ENCODE measurements at regions not wholly inside any gene's neighbourhood (a gene's known extent, or its start where the extent isn't known, plus 50 kb on each side); places are given as distances from the start of the nearest gene placed in this dataset.
"Not testable (repeated sequence)": the region's sequence is repeated elsewhere in the genome, so short reads cannot be mapped to it uniquely, and the experiment has no call there.

- no peak overlapping the region for H3K4me3 ChIP-seq (ENCODE audit: low read depth, low read length)
- TF ChIP-seq CTCF (conservative IDR thresholded peaks at IDR 0.05; ENCODE audit: low read depth, low read length), result no peak
- no peak for DNase-seq (ENCODE audit: low read depth)
Measured at GRCh38 chr11:45409587-45409986, 123.4 kb upstream of the SYT13 start.

GRCh38 chr11:45407226-45407625 is 121.1 kb upstream of the SYT13 start:
- no peak for DNase-seq (ENCODE audit: low read depth)
- TF ChIP-seq CTCF (conservative IDR thresholded peaks at IDR 0.05; ENCODE audit: low read depth, low read length), result no peak
- H3K4me3 ChIP-seq (ENCODE audit: low read depth, low read length), result no peak overlapping the region

GRCh38 chr11:45405916-45406670 is 120.0 kb upstream of the SYT13 start:
- no peak for DNase-seq (ENCODE audit: low read depth)
- no peak overlapping the region for H3K4me3 ChIP-seq (ENCODE audit: low read depth, low read length)
- peak; percentile 52 for TF ChIP-seq CTCF (conservative IDR thresholded peaks at IDR 0.05; ENCODE audit: low read depth, low read length)

GRCh38 chr11:45403521-45403920 is 117.4 kb upstream of the SYT13 start:
- not testable (repeated sequence) for DNase-seq (ENCODE audit: low read depth); H3K4me3 ChIP-seq (ENCODE audit: low read depth, low read length)

GRCh38 chr11:45402049-45402630 is 116.0 kb upstream of the SYT13 start:
- no peak for DNase-seq (ENCODE audit: low read depth)
- no peak for TF ChIP-seq CTCF (conservative IDR thresholded peaks at IDR 0.05; ENCODE audit: low read depth, low read length)
- no peak overlapping the region for H3K4me3 ChIP-seq (ENCODE audit: low read depth, low read length)

- no peak overlapping the region for H3K4me3 ChIP-seq (ENCODE audit: low read depth, low read length)
- no peak for DNase-seq (ENCODE audit: low read depth)
- no peak for TF ChIP-seq CTCF (conservative IDR thresholded peaks at IDR 0.05; ENCODE audit: low read depth, low read length)
Measured at GRCh38 chr11:45400591-45400990, 114.5 kb upstream of the SYT13 start.

- no peak overlapping the region for H3K4me3 ChIP-seq (ENCODE audit: low read depth, low read length)
- TF ChIP-seq CTCF (conservative IDR thresholded peaks at IDR 0.05; ENCODE audit: low read depth, low read length), result no peak
Measured at GRCh38 chr11:45399166-45399565, 113.0 kb upstream of the SYT13 start.

More at GRCh38 chr11:45399166-45399565, 113.0 kb upstream of the SYT13 start:
- DNase-seq (ENCODE audit: low read depth), result no peak
